RWPE1 (cell line): ENCODE measurements at regions not wholly inside any gene's neighbourhood (a gene's known extent, or its start where the extent isn't known, plus 50 kb on each side); places are given as distances from the start of the nearest gene placed in this dataset.

Experiments used
- CTCF ChIA-PET: fragments of 350-600 bp; sonication (Branson Sonifier 250); formaldehyde crosslinking; extraction: SDS; loops from one replicate; lab custom pipeline; 2021; lab: Yijun Ruan, JAX
- POLR2A ChIA-PET: fragments of 400-600 bp; formaldehyde crosslinking; extraction: SDS; loops from one replicate; lab custom pipeline; 2020; ENCODE audit warnings: antibody characterized with exemption; ENCODE audit not compliant: low non-redundant PET; lab: Yijun Ruan, JAX
- DNase-seq: peaks from one replicate; pipeline ENCODE4 v3.0.0; 2012; ENCODE audit warnings: low spot score
- H3K27ac ChIP-seq: fragments of 450-650 bp; 2 replicates; pipeline ENCODE4 v1.5.1; 2017
- CTCF ChIP-seq: fragments of 450-650 bp; conservative IDR thresholded peaks from 2 replicates; pipeline ENCODE4 v1.5.1; 2017; ENCODE audit warnings: low read depth, mild to moderate bottlenecking

- no peak overlapping the region for H3K27ac ChIP-seq
- ChIA-PET CTCF (no interaction called here), POLR2A (no interaction called here)
- no peak for TF ChIP-seq CTCF
- DNase-seq = no peak
These were observed 134.2 kb upstream of the HS6ST1 start for GRCh38 chr2:128452536-128453530.

GRCh38 chr2:128454980-128455720 lies 136.5 kb upstream of the HS6ST1 start:
- CTCF ChIA-PET = interaction anchor here (0.6 to 1.1 kb wide), 2 partner anchors 281 to 1116 kb away, joined by 3 to 6 read pairs; no protein-coding TSS in a partner anchor
- POLR2A ChIA-PET = interaction anchor here (0.6 kb wide), 1 partner anchor 221 kb away, joined by 8 read pairs; no protein-coding TSS in a partner anchor
- no peak for TF ChIP-seq CTCF
- DNase-seq = no peak
- no peak overlapping the region for H3K27ac ChIP-seq

- ChIA-PET POLR2A (interaction anchor here (0.6 kb wide), 1 partner anchor 222 kb away, joined by 8 read pairs; no protein-coding TSS in a partner anchor), CTCF (interaction anchor here (0.6 kb wide), 1 partner anchor 1115 kb away, joined by 6 read pairs; no protein-coding TSS in a partner anchor)
- no peak for TF ChIP-seq CTCF
- no peak overlapping the region for H3K27ac ChIP-seq
- no peak for DNase-seq
These were observed 137.0 kb upstream of the HS6ST1 start for GRCh38 chr2:128455721-128456050.

- ChIA-PET CTCF (no interaction called here), POLR2A (interaction anchor here (0.6 kb wide), 1 partner anchor 222 kb away, joined by 8 read pairs; no protein-coding TSS in a partner anchor)
- no peak for DNase-seq
- no peak overlapping the region for H3K27ac ChIP-seq
- TF ChIP-seq CTCF = no peak
These were observed 137.6 kb upstream of the HS6ST1 start for GRCh38 chr2:128456281-128456680.

- DNase-seq = no peak
- CTCF ChIA-PET = no interaction called here
- POLR2A ChIA-PET = no interaction called here
These were observed 138.4 kb upstream of the HS6ST1 start for GRCh38 chr2:128457006-128457604.

More at GRCh38 chr2:128457006-128457604, 138.4 kb upstream of the HS6ST1 start:
- TF ChIP-seq CTCF = no peak
- no peak overlapping the region for H3K27ac ChIP-seq
